ENCODE measurements at regions not wholly inside any gene's neighbourhood (a gene's known extent, or its start where the extent isn't known, plus 50 kb on each side); places are given as distances from the start of the nearest gene placed in this dataset.
A peak's percentile ranks its signal among the peaks of the same experiment; 100 is the strongest.
"Not testable (repeated sequence)": the region's sequence is repeated elsewhere in the genome, so short reads cannot be mapped to it uniquely, and the experiment has no call there.

GRCh38 chr9:62877552-62877951 is 1687.7 kb downstream of the SPATA31A7 start:
- not testable (repeated sequence) for H3K9me3 ChIP-seq (ENCODE audit: low read depth); H3K27ac ChIP-seq; H3K4me1 ChIP-seq (ENCODE audit: low read depth); H3K36me3 ChIP-seq; H3K4me3 ChIP-seq; DNase-seq (ENCODE audit: low read depth in 1 of 2, low spot score in 1 of 2)
- peaks cover 55% of the 10 kb centered on the region for H3K27me3 ChIP-seq

- not testable (repeated sequence) for H3K4me3 ChIP-seq; DNase-seq (ENCODE audit: low read depth in 1 of 2, low spot score in 1 of 2)
Measured at GRCh38 chr9:62877987-62878386, 1688.2 kb downstream of the SPATA31A7 start.

GRCh38 chr9:62880453-62880852 is 1690.6 kb downstream of the SPATA31A7 start:
- H3K27ac ChIP-seq; H3K4me1 ChIP-seq (ENCODE audit: low read depth); H3K4me3 ChIP-seq; H3K36me3 ChIP-seq; H3K9me3 ChIP-seq (ENCODE audit: low read depth); DNase-seq (ENCODE audit: low read depth in 1 of 2, low spot score in 1 of 2): not testable (repeated sequence)
- H3K27me3 ChIP-seq = peaks cover 37% of the 10 kb centered on the region

More at GRCh38 chr9:62877987-62878386, 1688.2 kb downstream of the SPATA31A7 start:
- not testable (repeated sequence) for H3K9me3 ChIP-seq (ENCODE audit: low read depth); H3K4me1 ChIP-seq (ENCODE audit: low read depth); H3K36me3 ChIP-seq; H3K27ac ChIP-seq
- peaks cover 56% of the 10 kb centered on the region for H3K27me3 ChIP-seq

GRCh38 chr9:62880971-62881370 is 1691.1 kb downstream of the SPATA31A7 start:
- H3K9me3 ChIP-seq (ENCODE audit: low read depth); DNase-seq (ENCODE audit: low read depth in 1 of 2, low spot score in 1 of 2); H3K27ac ChIP-seq; H3K4me1 ChIP-seq (ENCODE audit: low read depth); H3K36me3 ChIP-seq; H3K4me3 ChIP-seq: not testable (repeated sequence)
- H3K27me3 ChIP-seq = peaks cover 36% of the 10 kb centered on the region

- not testable (repeated sequence) for H3K27ac ChIP-seq; DNase-seq (ENCODE audit: low read depth in 1 of 2, low spot score in 1 of 2); H3K9me3 ChIP-seq (ENCODE audit: low read depth); H3K4me1 ChIP-seq (ENCODE audit: low read depth); H3K4me3 ChIP-seq; H3K36me3 ChIP-seq
- H3K27me3 ChIP-seq = peaks cover 31% of the 10 kb centered on the region
Measured at GRCh38 chr9:62881811-62882210, 1692.0 kb downstream of the SPATA31A7 start.

GRCh38 chr9:62882717-62883116 is 1692.9 kb downstream of the SPATA31A7 start:
- peaks cover 29% of the 10 kb centered on the region for H3K27me3 ChIP-seq
- H3K9me3 ChIP-seq (ENCODE audit: low read depth); H3K4me1 ChIP-seq (ENCODE audit: low read depth); H3K4me3 ChIP-seq; H3K27ac ChIP-seq; H3K36me3 ChIP-seq; DNase-seq (ENCODE audit: low read depth in 1 of 2, low spot score in 1 of 2): not testable (repeated sequence)

GRCh38 chr9:62896692-62897091 is 1706.9 kb downstream of the SPATA31A7 start:
- not testable (repeated sequence) for H3K9me3 ChIP-seq (ENCODE audit: low read depth); H3K27me3 ChIP-seq; H3K4me3 ChIP-seq; H3K27ac ChIP-seq; H3K4me1 ChIP-seq (ENCODE audit: low read depth); H3K36me3 ChIP-seq; DNase-seq (ENCODE audit: low read depth in 1 of 2, low spot score in 1 of 2)

- H3K27ac ChIP-seq = peak overlapping the region; percentile 89
- not testable (repeated sequence) for H3K9me3 ChIP-seq (ENCODE audit: low read depth); H3K27me3 ChIP-seq; H3K4me1 ChIP-seq (ENCODE audit: low read depth); H3K36me3 ChIP-seq
- peak; percentile 1 to 49 for DNase-seq (ENCODE audit: low read depth in 1 of 2, low spot score in 1 of 2)
- H3K4me3 ChIP-seq = peak overlapping the region; percentile 40
Measured at GRCh38 chr9:62897411-62898225, 1707.8 kb downstream of the SPATA31A7 start.

- not testable (repeated sequence) for H3K36me3 ChIP-seq; H3K27ac ChIP-seq; H3K4me1 ChIP-seq (ENCODE audit: low read depth); DNase-seq (ENCODE audit: low read depth in 1 of 2, low spot score in 1 of 2); H3K9me3 ChIP-seq (ENCODE audit: low read depth); H3K27me3 ChIP-seq; H3K4me3 ChIP-seq
Measured at GRCh38 chr9:62899666-62900065, 1709.8 kb downstream of the SPATA31A7 start.

- not testable (repeated sequence) for H3K4me3 ChIP-seq; H3K36me3 ChIP-seq; H3K27me3 ChIP-seq; DNase-seq (ENCODE audit: low read depth in 1 of 2, low spot score in 1 of 2); H3K27ac ChIP-seq; H3K9me3 ChIP-seq (ENCODE audit: low read depth); H3K4me1 ChIP-seq (ENCODE audit: low read depth)
Measured at GRCh38 chr9:62904061-62904460, 1714.2 kb downstream of the SPATA31A7 start.

GRCh38 chr9:62905722-62906121 is 1715.9 kb downstream of the SPATA31A7 start:
- H3K27ac ChIP-seq; H3K27me3 ChIP-seq; H3K4me1 ChIP-seq (ENCODE audit: low read depth); H3K36me3 ChIP-seq; H3K4me3 ChIP-seq; DNase-seq (ENCODE audit: low read depth in 1 of 2, low spot score in 1 of 2); H3K9me3 ChIP-seq (ENCODE audit: low read depth): not testable (repeated sequence)

- not testable (repeated sequence) for H3K27ac ChIP-seq; H3K4me1 ChIP-seq (ENCODE audit: low read depth); H3K4me3 ChIP-seq; H3K27me3 ChIP-seq; H3K9me3 ChIP-seq (ENCODE audit: low read depth); H3K36me3 ChIP-seq; DNase-seq (ENCODE audit: low read depth in 1 of 2, low spot score in 1 of 2)
Measured at GRCh38 chr9:62907866-62908265, 1718.0 kb downstream of the SPATA31A7 start.

GRCh38 chr9:62908271-62908670 is 1718.4 kb downstream of the SPATA31A7 start:
- not testable (repeated sequence) for H3K4me1 ChIP-seq (ENCODE audit: low read depth); H3K9me3 ChIP-seq (ENCODE audit: low read depth); H3K36me3 ChIP-seq; H3K27ac ChIP-seq; DNase-seq (ENCODE audit: low read depth in 1 of 2, low spot score in 1 of 2); H3K4me3 ChIP-seq; H3K27me3 ChIP-seq

GRCh38 chr9:62909447-62909846 is 1719.6 kb downstream of the SPATA31A7 start:
- DNase-seq (ENCODE audit: low read depth in 1 of 2, low spot score in 1 of 2); H3K36me3 ChIP-seq: not testable (repeated sequence)

GRCh38 chr9:62912278-62912677 is 1722.4 kb downstream of the SPATA31A7 start:
- H3K9me3 ChIP-seq (ENCODE audit: low read depth); H3K27me3 ChIP-seq; H3K4me1 ChIP-seq (ENCODE audit: low read depth); H3K36me3 ChIP-seq; DNase-seq (ENCODE audit: low read depth in 1 of 2, low spot score in 1 of 2); H3K27ac ChIP-seq; H3K4me3 ChIP-seq: not testable (repeated sequence)

More at GRCh38 chr9:62909447-62909846, 1719.6 kb downstream of the SPATA31A7 start:
- not testable (repeated sequence) for H3K4me1 ChIP-seq (ENCODE audit: low read depth); H3K9me3 ChIP-seq (ENCODE audit: low read depth); H3K27ac ChIP-seq; H3K4me3 ChIP-seq; H3K27me3 ChIP-seq
